Body of pancreas (tissue), 4 donors: ENCODE measurements at regions not wholly inside any gene's neighbourhood (a gene's known extent, or its start where the extent isn't known, plus 50 kb on each side); places are given as distances from the start of the nearest gene placed in this dataset.
"Not testable (repeated sequence)": the region's sequence is repeated elsewhere in the genome, so short reads cannot be mapped to it uniquely, and the experiment has no call there.

Experiments used
- ATAC-seq: fragments of 150-250 bp; one replicate; pipeline ENCODE4 v1.9.1; 2016
- DNase-seq, 4 donors: peaks; one replicate each; pipeline ENCODE4 v3.0.0-alpha.2; 2019
- H3K27ac ChIP-seq, 4 donors: fragments of 200-600 bp; sonication (generic); 1 replicate in 3 of 4; 2 replicates in 1 of 4; pipeline versions ENCODE4 v1.5.1 to v1.6.1; 2016 to 2019; ENCODE audit warnings: mild to moderate bottlenecking in 1 of 4, mixed read lengths in 1 of 4, moderate library complexity in 1 of 4
- H3K27me3 ChIP-seq, 2 donors: fragments of 200-600 bp; sonication (generic); one replicate each; pipeline ENCODE4 v1.6.0; 2016; ENCODE audit warnings: mild to moderate bottlenecking in 1 of 2
- H3K36me3 ChIP-seq, 2 donors: fragments of 200-600 bp; sonication (generic); replicated peaks in 1 of 2; 2 replicates each; pipeline ENCODE4 v1.5.1; 2016; ENCODE audit warnings: low read depth in 2 of 2; ENCODE audit not compliant: insufficient read depth in 1 of 2
- H3K4me1 ChIP-seq: fragments of 200-600 bp; sonication (generic); one replicate; pipeline ENCODE4 v1.6.0; 2016
- H3K4me3 ChIP-seq, 2 donors: fragments of 200-600 bp; sonication (generic); 1 replicate in 1 of 2; 2 replicates in 1 of 2; pipeline ENCODE4 v1.5.1; 2016 to 2019
- H3K9me3 ChIP-seq, 3 donors: fragments of 200-600 bp; sonication (generic); 1 replicate in 2 of 3; 2 replicates in 1 of 3; pipeline ENCODE4 v1.5.1; 2016
- CTCF ChIP-seq, 7 experiments: fragments of 450-650 bp in 4 of 7; fragments of 200-600 bp in 3 of 7; sonication (generic) in 3 of 7; IDR thresholded peaks; one replicate each; pipeline ENCODE4 v1.5.1; 2016 to 2019; ENCODE audit warnings: antibody characterized with exemption in 7 of 7
- POLR2A ChIP-seq, 3 donors: fragments of 450-650 bp; IDR thresholded peaks; one replicate each; pipeline ENCODE4 v1.6.1; 2016; ENCODE audit warnings: antibody characterized with exemption in 3 of 3, mild to moderate bottlenecking in 2 of 3
- WGBS, 2 donors: methylation state at CpG; one replicate each; pipeline ENCODE4 v1.1.5; 2017; 5-methylcytosine and 5-hydroxymethylcytosine counted together
- intact Hi-C: fragments of 100-400 bp; cut with DNase I; formaldehyde crosslinking; loops from one replicate; pipeline ENCODE4 v1.15.1; 2023

GRCh38 chr21:17264182-17264581 lies 248.7 kb upstream of the CXADR start:
- DNase-seq: no peak
- no peak overlapping the region for H3K4me3 ChIP-seq
- intact Hi-C loops: no loop called here

GRCh38 chr21:17269760-17270159 lies 243.1 kb upstream of the CXADR start:
- WGBS, 2 donors: 51 to 57% methylated on average over 3 of the region's 3 CpGs
- intact Hi-C loops: no loop called here
- no peaks in the 10 kb centered on the region for H3K4me1 ChIP-seq
- no peak overlapping the region for H3K4me3 ChIP-seq
- no peaks in the 10 kb centered on the region for H3K9me3 ChIP-seq
- no peaks in the 10 kb centered on the region for H3K27me3 ChIP-seq
- ATAC-seq (no peak), DNase-seq (no peak)
- no peak overlapping the region for H3K27ac ChIP-seq
- H3K36me3 ChIP-seq: no peaks in the 10 kb centered on the region
- TF ChIP-seq POLR2A (IDR thresholded peaks at IDR 0.05) (no peak), CTCF (IDR thresholded peaks at IDR 0.05) (no peak)

More at GRCh38 chr21:17264182-17264581, 248.7 kb upstream of the CXADR start:
- Histone ChIP-seq H3K36me3 (no peaks in the 10 kb centered on the region), H3K27me3 (no peaks in the 10 kb centered on the region), H3K27ac (no peak overlapping the region), H3K9me3 (no peaks in the 10 kb centered on the region), H3K4me1 (no peaks in the 10 kb centered on the region)
- WGBS, 2 donors: 57 to 63% methylated on average over 2 of the region's 2 CpGs
- no peak for ATAC-seq
- no peak for TF ChIP-seq POLR2A (IDR thresholded peaks at IDR 0.05)
- no peak for TF ChIP-seq CTCF (IDR thresholded peaks at IDR 0.05)

- no peak overlapping the region for H3K4me3 ChIP-seq
- H3K4me1 ChIP-seq: no peaks in the 10 kb centered on the region
- no peak overlapping the region for H3K27ac ChIP-seq
- TF ChIP-seq POLR2A (IDR thresholded peaks at IDR 0.05) (no peak), CTCF (IDR thresholded peaks at IDR 0.05) (peak in 5 of 7 experiments; percentile 29 to 53 (median 52))
- no peaks in the 10 kb centered on the region for H3K27me3 ChIP-seq
- H3K9me3 ChIP-seq: no peaks in the 10 kb centered on the region
- WGBS, 2 donors: 0% methylated on average over 1 of the region's 1 CpG
- H3K36me3 ChIP-seq: no peaks in the 10 kb centered on the region
- DNase-seq: peak in 2 of 4 donors; percentile 11 to 24
- intact Hi-C loops: no loop called here
- ATAC-seq: no peak
These were observed 242.6 kb upstream of the CXADR start for GRCh38 chr21:17270229-17270628.

GRCh38 chr21:17279663-17280062 lies 233.2 kb upstream of the CXADR start:
- Histone ChIP-seq H3K4me1 (no peaks in the 10 kb centered on the region), H3K9me3 (no peaks in the 10 kb centered on the region), H3K36me3 (no peaks in the 10 kb centered on the region), H3K27ac (no peak overlapping the region), H3K4me3 (no peak overlapping the region), H3K27me3 (no peaks in the 10 kb centered on the region)
- DNase-seq: no peak
- intact Hi-C loops: no loop called here
- 52 to 63% methylated on average over 3 of the region's 3 CpGs for WGBS, 2 donors
- ATAC-seq: no peak
- TF ChIP-seq CTCF (IDR thresholded peaks at IDR 0.05) (no peak), POLR2A (IDR thresholded peaks at IDR 0.05) (no peak)

GRCh38 chr21:17293016-17293562 lies 219.8 kb upstream of the CXADR start:
- WGBS, 2 donors: 69 to 77% methylated on average over 9 to 11 of the region's 11 CpGs
- DNase-seq, H3K27ac ChIP-seq, ATAC-seq, H3K9me3 ChIP-seq, H3K27me3 ChIP-seq, intact Hi-C loops, H3K36me3 ChIP-seq, H3K4me1 ChIP-seq, H3K4me3 ChIP-seq: not testable (repeated sequence)
